ENCODE measurements at regions not wholly inside any gene's neighbourhood (a gene's known extent, or its start where the extent isn't known, plus 50 kb on each side); places are given as distances from the start of the nearest gene placed in this dataset.

- intact Hi-C loops (cut with DNase I) = no loop called here
- Histone ChIP-seq H3K27me3 (replicated peaks; ENCODE audit: insufficient read depth) (no peaks in the 10 kb centered on the region), H3K27ac (no peak overlapping the region), H3K36me3 (no peaks in the 10 kb centered on the region), H3K4me3 (no peak overlapping the region), H3K4me1 (replicated peaks) (peaks cover 3% of the 10 kb centered on the region), H3K9me3 (no peaks in the 10 kb centered on the region)
- DNase-seq (ENCODE audit: low spot score) = no peak
- 81% methylated on average over 12 of the region's 12 CpGs for WGBS
- TF ChIP-seq POLR2AphosphoS5 (IDR thresholded peaks at IDR 0.05) (peak; percentile 20), POLR2A (IDR thresholded peaks at IDR 0.05) (no peak), CTCF (IDR thresholded peaks at IDR 0.05) (no peak)
Observed at GRCh38 chr11:15670520-15671070, 555.9 kb downstream of the INSC start.

- Histone ChIP-seq H3K27me3 (replicated peaks; ENCODE audit: insufficient read depth) (no peaks in the 10 kb centered on the region), H3K4me1 (replicated peaks) (peaks cover 3% of the 10 kb centered on the region), H3K4me3 (no peak overlapping the region), H3K36me3 (no peaks in the 10 kb centered on the region), H3K27ac (no peak overlapping the region), H3K9me3 (no peaks in the 10 kb centered on the region)
- intact Hi-C loops (cut with DNase I) = no loop called here
- no peak for DNase-seq (ENCODE audit: low spot score)
- TF ChIP-seq CTCF (IDR thresholded peaks at IDR 0.05) = no peak
- TF ChIP-seq POLR2A (IDR thresholded peaks at IDR 0.05) = no peak
- no peak for TF ChIP-seq POLR2AphosphoS5 (IDR thresholded peaks at IDR 0.05)
Observed at GRCh38 chr11:15671216-15671615, 556.5 kb downstream of the INSC start.

GRCh38 chr11:15672825-15673224 is 558.1 kb downstream of the INSC start:
- no peaks in the 10 kb centered on the region for H3K36me3 ChIP-seq
- H3K4me3 ChIP-seq = no peak overlapping the region
- no peaks in the 10 kb centered on the region for H3K9me3 ChIP-seq
- no peaks in the 10 kb centered on the region for H3K27me3 ChIP-seq (replicated peaks; ENCODE audit: insufficient read depth)
- no peak for DNase-seq (ENCODE audit: low spot score)
- intact Hi-C loops (cut with DNase I) = no loop called here
- peaks cover 3% of the 10 kb centered on the region for H3K4me1 ChIP-seq (replicated peaks)
- WGBS = 95% methylated on average over 3 of the region's 3 CpGs
- TF ChIP-seq POLR2A (IDR thresholded peaks at IDR 0.05) (no peak), POLR2AphosphoS5 (IDR thresholded peaks at IDR 0.05) (no peak), CTCF (IDR thresholded peaks at IDR 0.05) (no peak)
- no peak overlapping the region for H3K27ac ChIP-seq

GRCh38 chr11:15673408-15673831 is 558.7 kb downstream of the INSC start:
- Histone ChIP-seq H3K36me3 (no peaks in the 10 kb centered on the region), H3K4me3 (no peak overlapping the region), H3K27me3 (replicated peaks; ENCODE audit: insufficient read depth) (no peaks in the 10 kb centered on the region), H3K4me1 (replicated peaks) (peaks cover 3% of the 10 kb centered on the region), H3K27ac (no peak overlapping the region), H3K9me3 (no peaks in the 10 kb centered on the region)
- no peak for TF ChIP-seq POLR2AphosphoS5 (IDR thresholded peaks at IDR 0.05)
- no peak for TF ChIP-seq POLR2A (IDR thresholded peaks at IDR 0.05)
- no peak for TF ChIP-seq CTCF (IDR thresholded peaks at IDR 0.05)
- DNase-seq (ENCODE audit: low spot score) = no peak
- intact Hi-C loops (cut with DNase I) = no loop called here

- intact Hi-C loops (cut with DNase I) = no loop called here
- no peaks in the 10 kb centered on the region for H3K27me3 ChIP-seq (replicated peaks; ENCODE audit: insufficient read depth)
Observed at GRCh38 chr11:15674756-15675155, 560.0 kb downstream of the INSC start.

More at GRCh38 chr11:15674756-15675155, 560.0 kb downstream of the INSC start:
- peaks cover 3% of the 10 kb centered on the region for H3K4me1 ChIP-seq (replicated peaks)
- 100% methylated on average over 1 of the region's 1 CpG for WGBS
- no peak for DNase-seq (ENCODE audit: low spot score)
- H3K36me3 ChIP-seq = no peaks in the 10 kb centered on the region
- H3K4me3 ChIP-seq = no peak overlapping the region
- no peak overlapping the region for H3K27ac ChIP-seq
- TF ChIP-seq POLR2AphosphoS5 (IDR thresholded peaks at IDR 0.05) (no peak), POLR2A (IDR thresholded peaks at IDR 0.05) (no peak), CTCF (IDR thresholded peaks at IDR 0.05) (no peak)
- no peaks in the 10 kb centered on the region for H3K9me3 ChIP-seq
